GM12864 (cell line): ENCODE measurements at regions not wholly inside any gene's neighbourhood (a gene's known extent, or its start where the extent isn't known, plus 50 kb on each side); places are given as distances from the start of the nearest gene placed in this dataset.
"Not testable (repeated sequence)": the region's sequence is repeated elsewhere in the genome, so short reads cannot be mapped to it uniquely, and the experiment has no call there.

Source experiments
- DNase-seq: peaks from one replicate; pipeline ENCODE4 v3.0.0-alpha.2; 2011; ENCODE audit warnings: low read depth
- H3K4me3 ChIP-seq: 2 replicates; pipeline ENCODE4 v1.5.1; 2011; ENCODE audit warnings: mild to moderate bottlenecking, low read depth, low read length, control low read depth
- CTCF ChIP-seq: IDR thresholded peaks from 2 replicates; pipeline ENCODE4 v1.5.1; 2011; ENCODE audit warnings: low read depth, mild to moderate bottlenecking, moderate library complexity, low read length, control low read depth, inconsistent platforms; ENCODE audit errors: missing control alignments

GRCh38 chr22:34608106-34608505, 457.9 kb upstream of the ISX start:
- no peak for TF ChIP-seq CTCF
- H3K4me3 ChIP-seq: no peak overlapping the region
- DNase-seq: no peak

GRCh38 chr22:34608540-34609115, 457.3 kb upstream of the ISX start:
- no peak overlapping the region for H3K4me3 ChIP-seq
- TF ChIP-seq CTCF: no peak
- no peak for DNase-seq

- no peak for DNase-seq
- no peak overlapping the region for H3K4me3 ChIP-seq
- no peak for TF ChIP-seq CTCF
These were observed 456.3 kb upstream of the ISX start for GRCh38 chr22:34609646-34610045.

GRCh38 chr22:34620161-34620560, 445.8 kb upstream of the ISX start:
- no peak for TF ChIP-seq CTCF
- H3K4me3 ChIP-seq: no peak overlapping the region

GRCh38 chr22:34620832-34621231, 445.1 kb upstream of the ISX start:
- no peak for DNase-seq

More at GRCh38 chr22:34620161-34620560, 445.8 kb upstream of the ISX start:
- DNase-seq: no peak

GRCh38 chr22:34622602-34623001, 443.4 kb upstream of the ISX start:
- DNase-seq: no peak
- no peak overlapping the region for H3K4me3 ChIP-seq
- TF ChIP-seq CTCF: no peak

More at GRCh38 chr22:34620832-34621231, 445.1 kb upstream of the ISX start:
- no peak overlapping the region for H3K4me3 ChIP-seq
- TF ChIP-seq CTCF: no peak

- H3K4me3 ChIP-seq: no peak overlapping the region
- DNase-seq: no peak
- TF ChIP-seq CTCF: no peak
These were observed 442.4 kb upstream of the ISX start for GRCh38 chr22:34623580-34623979.

- H3K4me3 ChIP-seq, DNase-seq: not testable (repeated sequence)
These were observed 440.1 kb upstream of the ISX start for GRCh38 chr22:34625892-34626291.
